ENCODE measurements at regions not wholly inside any gene's neighbourhood (a gene's known extent, or its start where the extent isn't known, plus 50 kb on each side); places are given as distances from the start of the nearest gene placed in this dataset.

DNA sequence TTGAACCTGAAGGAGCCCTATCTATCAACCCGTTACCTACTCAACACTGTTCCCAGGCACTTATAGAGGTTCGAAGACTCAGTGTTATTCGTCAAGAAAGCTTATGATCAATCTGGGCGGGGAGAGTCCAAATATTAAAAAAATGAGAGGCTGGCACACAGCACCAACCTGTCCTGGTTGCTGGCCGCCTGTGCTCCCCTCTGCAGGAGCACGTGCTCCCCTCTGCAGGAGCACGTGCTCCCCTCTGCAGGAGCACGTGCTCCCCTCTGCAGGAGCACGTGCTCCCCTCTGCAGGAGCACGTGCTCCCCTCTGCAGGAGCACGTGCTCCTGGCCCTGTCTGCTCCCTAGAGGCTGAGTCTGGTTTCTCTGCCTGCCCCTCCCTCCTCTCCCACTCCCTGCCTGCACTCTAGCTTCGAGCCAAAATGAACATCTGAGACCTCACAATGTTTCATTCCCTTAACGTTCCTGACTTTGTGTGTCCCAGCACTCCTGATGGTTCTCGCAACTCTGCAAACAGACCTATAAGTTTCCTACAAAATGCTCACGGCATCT, 614.0 kb upstream of the ID2 start:
- DNase-seq (no peak), ATAC-seq (no peak)
- in situ Hi-C loops (cut with MboI; ENCODE audit: low sequenced_read_pairs in 4 of 4) (no loop called here), intact Hi-C loops (cut with DNase I; ENCODE audit: low total_unique reads) (no loop called here)
- no peaks in the 10 kb centered on the region for H3K36me3 ChIP-seq
- H3K4me3 ChIP-seq = no peak overlapping the region
- H3K27me3 ChIP-seq = no peaks in the 10 kb centered on the region
- H3K4me1 ChIP-seq = no peaks in the 10 kb centered on the region
- no peaks in the 10 kb centered on the region for H3K9me3 ChIP-seq
- H3K27ac ChIP-seq = no peak overlapping the region
- TF ChIP-seq, protein P1, sequence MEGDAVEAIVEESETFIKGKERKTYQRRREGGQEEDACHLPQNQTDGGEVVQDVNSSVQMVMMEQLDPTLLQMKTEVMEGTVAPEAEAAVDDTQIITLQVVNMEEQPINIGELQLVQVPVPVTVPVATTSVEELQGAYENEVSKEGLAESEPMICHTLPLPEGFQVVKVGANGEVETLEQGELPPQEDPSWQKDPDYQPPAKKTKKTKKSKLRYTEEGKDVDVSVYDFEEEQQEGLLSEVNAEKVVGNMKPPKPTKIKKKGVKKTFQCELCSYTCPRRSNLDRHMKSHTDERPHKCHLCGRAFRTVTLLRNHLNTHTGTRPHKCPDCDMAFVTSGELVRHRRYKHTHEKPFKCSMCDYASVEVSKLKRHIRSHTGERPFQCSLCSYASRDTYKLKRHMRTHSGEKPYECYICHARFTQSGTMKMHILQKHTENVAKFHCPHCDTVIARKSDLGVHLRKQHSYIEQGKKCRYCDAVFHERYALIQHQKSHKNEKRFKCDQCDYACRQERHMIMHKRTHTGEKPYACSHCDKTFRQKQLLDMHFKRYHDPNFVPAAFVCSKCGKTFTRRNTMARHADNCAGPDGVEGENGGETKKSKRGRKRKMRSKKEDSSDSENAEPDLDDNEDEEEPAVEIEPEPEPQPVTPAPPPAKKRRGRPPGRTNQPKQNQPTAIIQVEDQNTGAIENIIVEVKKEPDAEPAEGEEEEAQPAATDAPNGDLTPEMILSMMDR (IDR thresholded peaks at IDR 0.05 in 4 of 5, conservative IDR thresholded peaks at IDR 0.05 in 1 of 5) = no peak
- TF ChIP-seq POLR2A (IDR thresholded peaks at IDR 0.05) = no peak

DNA sequence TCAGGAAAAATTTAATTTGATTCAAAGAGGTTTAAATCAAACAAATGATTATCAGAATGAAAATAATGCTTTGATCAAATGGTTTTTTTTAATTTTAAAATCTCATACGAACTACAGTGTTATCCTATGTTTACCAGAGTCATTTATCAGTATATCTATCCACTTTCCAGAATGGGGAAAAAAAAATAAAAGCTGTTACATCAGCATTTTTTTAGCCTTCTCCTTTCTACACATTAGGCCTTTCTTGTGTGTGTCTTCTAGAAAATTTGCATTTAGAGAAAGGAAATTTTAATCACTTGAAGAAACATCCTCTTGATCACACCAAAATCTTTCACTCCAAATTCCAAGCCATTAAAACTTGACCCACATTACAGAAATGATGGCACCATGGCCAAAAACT, 608.9 kb upstream of the ID2 start:
- TF ChIP-seq POLR2A (IDR thresholded peaks at IDR 0.05) = no peak
- TF ChIP-seq, protein P1 (IDR thresholded peaks at IDR 0.05 in 4 of 5, conservative IDR thresholded peaks at IDR 0.05 in 1 of 5) = no peak
- Histone ChIP-seq H3K27me3 (no peaks in the 10 kb centered on the region), H3K27ac (no peak overlapping the region), H3K4me3 (no peak overlapping the region), H3K4me1 (no peaks in the 10 kb centered on the region), H3K36me3 (no peaks in the 10 kb centered on the region), H3K9me3 (no peaks in the 10 kb centered on the region)
- DNase-seq (no peak), ATAC-seq (no peak)
- in situ Hi-C loops (cut with MboI; ENCODE audit: low sequenced_read_pairs in 4 of 4) = no loop called here
- intact Hi-C loops (cut with DNase I; ENCODE audit: low total_unique reads) = no loop called here

DNA sequence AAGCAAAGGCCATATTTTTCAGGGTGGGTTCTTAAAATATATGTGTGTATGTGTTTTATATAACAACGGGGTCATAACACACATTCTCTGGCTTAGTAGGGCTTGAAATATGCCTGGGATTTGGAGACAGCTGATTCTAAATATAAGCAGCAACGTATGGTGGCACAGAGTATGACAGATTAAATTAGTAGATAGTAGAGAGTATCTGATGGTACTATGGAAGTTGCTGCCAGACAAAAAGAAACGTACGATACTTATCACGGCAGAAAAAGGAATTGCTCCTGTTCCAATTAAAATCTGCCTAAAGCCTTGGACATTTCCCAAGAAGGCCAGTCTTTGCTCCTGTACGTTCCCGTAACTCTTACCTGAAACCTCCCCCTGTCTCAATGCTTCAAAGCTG, 607.9 kb upstream of the ID2 start:
- DNase-seq (no peak), ATAC-seq (no peak)
- H3K4me1 ChIP-seq = no peaks in the 10 kb centered on the region
- TF ChIP-seq POLR2A (IDR thresholded peaks at IDR 0.05) = no peak
- TF ChIP-seq, protein P1 (IDR thresholded peaks at IDR 0.05 in 4 of 5, conservative IDR thresholded peaks at IDR 0.05 in 1 of 5) = no peak
- H3K27me3 ChIP-seq = no peaks in the 10 kb centered on the region
- in situ Hi-C loops (cut with MboI; ENCODE audit: low sequenced_read_pairs in 4 of 4) = no loop called here
- intact Hi-C loops (cut with DNase I; ENCODE audit: low total_unique reads) = no loop called here
- H3K27ac ChIP-seq = no peak overlapping the region
- H3K9me3 ChIP-seq = no peaks in the 10 kb centered on the region
- no peak overlapping the region for H3K4me3 ChIP-seq
- no peaks in the 10 kb centered on the region for H3K36me3 ChIP-seq

DNA sequence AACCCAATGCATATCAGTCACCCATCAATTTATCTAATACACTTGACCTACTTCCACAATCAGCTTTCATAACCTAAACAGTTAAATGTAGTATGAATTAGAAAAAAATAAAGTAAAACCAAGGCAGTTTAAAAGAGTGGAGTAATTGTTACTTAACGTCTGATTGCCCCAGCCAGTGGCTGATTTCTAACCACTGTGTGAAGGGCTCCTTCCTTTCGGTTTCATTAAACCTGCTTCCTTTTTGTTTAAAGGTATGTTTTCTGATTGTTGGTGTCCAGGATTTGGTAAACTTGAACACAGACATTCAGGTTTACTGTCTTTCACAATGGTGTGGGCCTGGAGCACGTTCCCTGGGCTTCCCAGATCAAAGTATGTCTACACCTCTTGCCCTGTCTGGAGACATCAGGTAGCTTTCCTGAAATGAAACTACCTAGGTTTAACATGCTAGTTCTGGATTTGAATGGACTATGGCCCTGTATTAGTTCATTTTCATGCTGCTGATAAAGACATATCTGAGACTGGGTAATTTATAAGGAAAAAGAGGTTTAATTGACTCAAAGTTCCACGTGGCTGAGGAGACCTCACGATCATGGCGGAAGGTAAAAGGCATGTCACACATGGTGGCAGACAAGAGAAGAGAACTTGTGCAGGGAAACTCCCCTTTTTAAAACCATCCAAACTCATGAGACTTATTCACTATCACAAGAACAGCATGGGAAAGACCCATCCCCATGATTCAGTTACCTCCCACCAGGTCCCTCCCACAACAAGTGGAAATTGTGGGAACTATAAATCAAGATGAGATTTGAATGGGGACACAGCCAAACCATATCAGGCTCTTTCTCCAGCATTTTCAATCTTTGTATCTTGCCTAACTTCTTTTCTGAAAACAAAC, 605.2 kb upstream of the ID2 start:
- DNase-seq (no peak), ATAC-seq (no peak)
- Histone ChIP-seq H3K9me3 (no peaks in the 10 kb centered on the region), H3K27me3 (no peaks in the 10 kb centered on the region), H3K4me1 (no peaks in the 10 kb centered on the region), H3K36me3 (no peaks in the 10 kb centered on the region), H3K4me3 (no peak overlapping the region), H3K27ac (no peak overlapping the region)
- TF ChIP-seq POLR2A (IDR thresholded peaks at IDR 0.05) = no peak
- TF ChIP-seq, protein P1 (IDR thresholded peaks at IDR 0.05 in 4 of 5, conservative IDR thresholded peaks at IDR 0.05 in 1 of 5) = no peak
- in situ Hi-C loops (cut with MboI; ENCODE audit: low sequenced_read_pairs in 4 of 4) = no loop called here
- intact Hi-C loops (cut with DNase I; ENCODE audit: low total_unique reads) = no loop called here
